ENCODE measurements at regions not wholly inside any gene's neighbourhood (a gene's known extent, or its start where the extent isn't known, plus 50 kb on each side); places are given as distances from the start of the nearest gene placed in this dataset.
"Not testable (repeated sequence)": the region's sequence is repeated elsewhere in the genome, so short reads cannot be mapped to it uniquely, and the experiment has no call there.

DNA sequence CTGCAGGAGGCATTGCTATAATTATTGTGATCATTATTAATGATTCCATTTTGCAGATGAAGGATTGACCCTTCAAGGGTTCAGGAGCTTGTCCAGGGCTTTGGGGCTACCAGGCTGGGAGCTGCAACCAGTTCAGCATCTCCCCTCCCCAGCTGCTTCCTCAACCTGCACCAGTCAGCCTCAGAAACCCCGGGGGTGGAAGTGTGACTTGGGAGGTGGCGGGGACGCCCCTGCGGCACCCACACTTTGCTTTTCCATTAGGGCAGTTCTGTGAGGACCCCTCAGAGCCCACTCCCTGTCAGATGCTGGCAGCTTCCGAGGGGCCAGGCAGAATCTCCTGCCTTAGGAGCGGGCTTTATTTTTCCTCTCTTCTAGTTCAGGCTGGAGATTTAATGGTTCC lies 85.6 kb downstream of the OLFM1 start:
- no peak for DNase-seq (ENCODE audit: low read depth in 2 of 3, low spot score in 2 of 3)

DNA sequence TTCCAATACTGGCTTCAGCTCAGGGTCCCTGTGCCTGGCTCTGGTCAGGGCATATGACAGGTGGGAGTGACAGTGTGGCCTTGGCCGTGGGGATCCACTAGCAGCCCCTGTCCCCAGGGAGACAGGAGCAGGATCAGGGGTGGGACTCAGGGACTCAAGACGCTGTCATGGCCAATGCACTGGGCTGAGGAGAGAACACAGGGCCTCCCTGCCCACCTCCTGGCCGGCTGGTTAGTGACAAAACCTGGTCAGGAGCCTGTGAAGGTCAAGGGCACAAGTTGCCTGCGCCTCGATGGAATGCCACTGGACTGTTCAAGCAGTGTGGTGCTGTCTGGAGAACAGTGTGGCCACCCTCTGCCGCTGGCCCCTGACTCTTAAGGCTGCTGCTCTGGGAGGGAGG lies 86.8 kb downstream of the OLFM1 start:
- no peak for DNase-seq (ENCODE audit: low read depth in 2 of 3, low spot score in 2 of 3)

DNA sequence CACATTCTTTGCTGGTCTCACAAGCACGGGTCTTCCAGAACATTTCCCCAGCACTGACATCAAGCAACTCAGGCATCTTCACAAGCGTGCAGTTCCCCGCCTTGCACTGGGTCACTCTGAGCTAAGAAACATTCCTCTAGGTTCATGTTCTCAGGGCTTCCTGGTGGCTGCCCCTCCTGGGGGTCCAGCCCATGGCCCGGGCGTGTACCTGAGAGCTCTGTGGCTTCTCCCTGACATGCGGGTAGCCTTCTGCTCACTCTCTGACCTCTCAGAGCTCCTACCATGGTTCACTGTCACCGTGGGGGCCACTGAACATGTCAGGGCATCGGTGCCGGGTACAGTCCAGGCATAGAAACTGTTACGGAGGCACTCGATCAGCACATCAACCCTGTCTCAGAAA lies 87.5 kb downstream of the OLFM1 start:
- DNase-seq (ENCODE audit: low read depth in 2 of 3, low spot score in 2 of 3): no peak

DNA sequence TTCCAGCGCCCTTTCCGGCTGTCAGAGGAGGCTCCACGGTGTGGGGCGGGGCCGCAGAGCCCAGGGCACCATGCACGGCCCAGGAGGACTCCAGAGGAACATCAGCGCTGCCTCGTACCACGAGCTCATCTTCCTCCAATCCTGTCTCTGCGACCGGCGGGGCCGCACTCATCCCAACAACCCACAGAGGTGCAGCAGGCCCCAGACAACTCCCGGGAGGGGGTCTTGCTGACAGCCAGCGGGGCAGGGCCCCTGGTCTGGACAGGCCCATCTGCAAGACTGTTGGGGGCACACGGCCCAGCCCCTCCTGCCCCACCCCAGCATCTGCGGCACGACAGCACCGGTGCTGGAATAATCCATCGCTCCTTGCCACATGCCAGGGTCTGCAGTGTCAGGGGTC lies 88.8 kb downstream of the OLFM1 start:
- no peak for DNase-seq (ENCODE audit: low read depth in 2 of 3, low spot score in 2 of 3)

DNA sequence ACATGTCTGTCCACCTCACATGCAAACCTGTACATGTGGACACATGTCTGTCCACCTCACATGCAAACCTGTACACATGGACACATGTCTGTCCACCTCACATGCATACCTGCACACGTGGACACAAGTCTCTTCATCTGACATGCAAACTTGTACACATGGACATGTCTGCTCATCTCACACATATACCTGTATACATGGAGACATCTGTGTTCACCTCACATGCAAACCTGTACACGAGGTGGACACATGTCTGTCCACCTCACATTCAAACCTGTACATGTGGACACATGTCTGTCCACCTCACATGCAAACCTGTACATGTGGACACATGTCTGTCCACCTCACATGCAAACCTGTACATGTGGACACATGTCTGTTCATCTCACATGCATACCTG lies 90.1 kb downstream of the OLFM1 start:
- DNase-seq (ENCODE audit: low read depth in 2 of 3, low spot score in 2 of 3): not testable (repeated sequence)

DNA sequence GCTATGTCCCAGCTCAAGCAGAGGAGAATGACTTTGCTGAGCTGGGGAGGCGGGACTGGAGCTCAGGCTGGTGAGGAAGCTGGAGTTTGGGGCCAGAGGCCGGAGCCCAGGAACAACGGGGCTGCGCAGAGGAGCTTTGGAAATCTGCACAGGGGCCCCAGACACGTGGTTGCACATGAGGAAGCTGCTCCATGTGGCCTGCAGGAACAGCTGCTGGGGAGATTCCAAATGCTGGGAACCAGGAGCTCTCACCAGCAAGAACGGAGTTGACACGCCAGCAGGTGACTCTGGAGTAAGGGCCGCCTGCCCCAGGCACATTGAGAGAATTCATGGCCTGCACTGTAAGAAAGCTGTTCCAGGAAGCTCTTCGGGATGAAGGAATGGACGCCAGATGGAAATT lies 91.0 kb downstream of the OLFM1 start:
- DNase-seq (ENCODE audit: low read depth in 2 of 3, low spot score in 2 of 3): no peak

DNA sequence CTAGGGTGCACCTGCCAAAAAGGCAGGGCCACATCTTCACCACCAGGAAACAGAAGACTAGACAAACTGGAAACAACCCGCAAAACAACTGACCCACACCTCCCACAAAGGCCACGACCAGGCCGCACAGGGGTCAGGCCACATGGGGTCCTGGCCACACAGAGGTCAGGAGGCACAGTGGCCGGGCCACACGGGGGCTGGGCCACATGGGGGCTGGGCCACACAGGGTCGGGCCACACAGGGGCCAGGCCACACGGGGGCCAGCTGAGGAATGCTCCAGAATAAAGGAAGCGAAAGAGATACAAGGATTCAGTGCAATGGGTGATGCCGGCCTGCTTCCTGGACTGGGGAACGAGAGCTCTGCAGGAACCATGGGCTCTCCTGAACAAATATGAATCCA lies 91.6 kb downstream of the OLFM1 start:
- DNase-seq (ENCODE audit: low read depth in 2 of 3, low spot score in 2 of 3): no peak

DNA sequence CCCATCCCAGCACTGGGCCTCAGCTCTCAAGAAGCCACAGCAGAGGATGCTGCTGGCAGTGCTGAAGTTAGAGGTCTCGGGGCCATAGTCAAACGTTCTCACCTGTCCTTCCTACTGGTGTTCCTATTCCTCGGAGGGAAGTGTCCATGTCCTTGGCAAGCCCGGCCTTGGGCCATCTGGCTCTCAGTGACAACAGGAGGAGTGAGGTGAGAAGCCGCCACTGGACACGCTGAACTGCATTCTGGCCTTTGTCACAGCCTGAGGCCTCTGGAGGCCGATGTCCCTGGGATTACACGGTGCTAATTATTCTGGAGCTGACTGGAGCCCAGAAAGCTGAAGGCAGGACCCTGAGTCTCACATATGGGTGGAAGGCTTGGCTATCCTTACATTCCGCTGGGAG lies 92.5 kb downstream of the OLFM1 start:
- no peak for DNase-seq (ENCODE audit: low read depth in 2 of 3, low spot score in 2 of 3)

DNA sequence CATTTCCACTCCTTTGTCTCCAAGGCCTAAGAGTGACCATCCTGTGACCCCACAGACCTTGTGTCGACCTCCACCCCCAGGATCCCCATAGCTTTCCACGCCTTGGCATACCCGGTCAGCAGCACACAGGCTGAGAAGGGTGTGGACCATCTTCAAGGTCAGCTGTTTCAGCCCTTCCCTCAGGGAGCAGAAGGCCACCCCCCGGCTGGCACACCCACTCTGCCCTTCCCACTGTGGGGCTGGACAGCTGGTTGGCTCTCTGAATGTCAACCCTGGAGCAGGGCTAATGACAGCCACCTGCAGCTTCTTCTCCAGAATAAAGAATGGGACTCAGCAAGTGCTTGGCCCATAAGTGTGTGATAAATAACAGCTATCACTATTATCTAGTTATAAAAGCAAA lies 93.1 kb downstream of the OLFM1 start:
- no peak for DNase-seq (ENCODE audit: low read depth in 2 of 3, low spot score in 2 of 3)

DNA sequence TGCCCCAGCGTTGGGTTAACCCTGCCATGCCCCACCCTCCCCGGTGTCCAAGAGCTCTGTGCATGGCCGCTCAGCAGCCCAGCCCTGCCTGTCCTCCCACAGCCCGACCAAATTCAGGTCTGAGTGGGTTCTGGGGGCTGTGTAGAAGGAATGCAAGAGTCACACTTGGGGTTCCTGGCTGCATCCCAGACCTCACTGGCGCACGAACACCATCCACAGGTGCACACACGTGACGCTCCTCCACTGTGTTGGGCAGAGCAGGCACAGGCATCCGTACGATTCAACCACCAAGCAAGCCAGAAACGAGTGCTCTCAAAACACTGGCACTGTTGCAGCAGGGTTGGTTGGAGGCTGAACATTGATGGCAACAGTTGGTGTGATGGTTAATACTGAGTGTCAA lies 93.9 kb downstream of the OLFM1 start:
- DNase-seq (ENCODE audit: low read depth in 2 of 3, low spot score in 2 of 3): no peak

DNA sequence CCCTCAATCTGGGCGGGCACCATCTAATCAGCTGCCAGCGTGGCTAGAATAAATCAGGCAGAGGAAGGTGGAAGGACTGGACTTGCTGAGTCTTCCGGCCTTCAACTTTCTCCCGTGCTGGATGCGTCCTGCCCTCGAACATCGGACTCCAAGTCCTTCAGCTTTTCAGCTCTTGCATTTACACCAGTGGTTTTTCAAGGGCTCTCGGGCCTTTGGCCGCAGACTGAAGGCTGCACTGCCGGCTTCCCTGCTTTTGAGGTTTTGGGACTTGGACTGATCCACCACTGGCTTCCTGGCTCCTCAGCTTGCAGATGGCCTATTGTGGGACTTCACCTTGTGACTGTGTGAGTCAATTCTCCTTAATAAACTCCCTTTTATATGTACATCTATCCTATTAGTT lies 94.4 kb downstream of the OLFM1 start:
- DNase-seq (ENCODE audit: low read depth in 2 of 3, low spot score in 2 of 3): not testable (repeated sequence)

DNA sequence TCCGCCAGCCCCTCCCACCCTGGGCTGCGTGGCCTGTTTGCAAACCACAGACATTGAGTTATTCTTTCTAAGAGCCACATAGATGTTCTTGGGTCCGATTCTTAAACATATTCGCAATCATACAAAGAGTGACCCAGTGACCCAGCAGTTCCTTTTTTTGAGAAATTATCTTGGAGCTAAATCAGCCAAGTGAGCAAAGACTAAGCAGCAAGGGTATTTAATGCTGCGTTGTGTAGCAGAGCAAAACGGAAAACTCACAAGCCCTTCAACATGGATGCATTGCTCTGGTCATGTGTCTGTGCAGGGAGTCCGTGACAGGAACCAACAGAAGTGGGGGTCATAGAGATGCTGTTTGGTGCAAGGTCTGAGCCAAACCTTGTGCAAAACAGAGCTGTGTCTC lies 95.6 kb downstream of the OLFM1 start:
- DNase-seq (ENCODE audit: low read depth in 2 of 3, low spot score in 2 of 3): no peak

DNA sequence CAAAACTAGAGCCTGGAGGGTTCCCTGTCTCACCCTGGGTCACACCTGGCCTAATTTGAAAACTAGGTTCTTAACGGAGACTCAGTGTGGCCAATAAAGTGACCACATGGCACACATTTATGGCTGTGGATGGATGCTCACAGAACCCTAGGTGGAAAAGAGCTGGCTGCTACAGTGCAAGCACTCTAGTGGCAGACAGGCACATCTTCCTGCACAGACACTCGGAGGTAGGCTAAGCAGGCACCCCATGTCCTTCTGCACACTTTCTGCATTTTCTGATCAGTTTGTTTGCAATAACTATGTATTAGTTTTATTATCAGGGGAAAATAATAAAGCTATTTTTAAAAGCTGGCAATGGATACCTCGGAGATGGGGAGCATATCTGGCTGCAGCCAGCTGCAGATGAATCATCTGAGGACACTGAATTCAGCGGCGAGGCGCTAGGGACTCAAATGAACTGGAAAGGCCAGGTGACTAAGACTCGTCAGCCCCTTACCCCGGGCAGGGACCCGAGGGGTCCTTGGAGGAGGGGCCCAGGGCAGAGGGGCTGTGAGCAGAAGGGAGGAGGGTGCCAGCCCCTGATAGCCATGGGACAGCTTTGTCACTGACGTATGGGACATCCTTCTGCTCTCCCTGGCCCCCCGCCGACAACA lies 96.2 kb downstream of the OLFM1 start:
- no peak for DNase-seq (ENCODE audit: low read depth in 2 of 3, low spot score in 2 of 3)

DNA sequence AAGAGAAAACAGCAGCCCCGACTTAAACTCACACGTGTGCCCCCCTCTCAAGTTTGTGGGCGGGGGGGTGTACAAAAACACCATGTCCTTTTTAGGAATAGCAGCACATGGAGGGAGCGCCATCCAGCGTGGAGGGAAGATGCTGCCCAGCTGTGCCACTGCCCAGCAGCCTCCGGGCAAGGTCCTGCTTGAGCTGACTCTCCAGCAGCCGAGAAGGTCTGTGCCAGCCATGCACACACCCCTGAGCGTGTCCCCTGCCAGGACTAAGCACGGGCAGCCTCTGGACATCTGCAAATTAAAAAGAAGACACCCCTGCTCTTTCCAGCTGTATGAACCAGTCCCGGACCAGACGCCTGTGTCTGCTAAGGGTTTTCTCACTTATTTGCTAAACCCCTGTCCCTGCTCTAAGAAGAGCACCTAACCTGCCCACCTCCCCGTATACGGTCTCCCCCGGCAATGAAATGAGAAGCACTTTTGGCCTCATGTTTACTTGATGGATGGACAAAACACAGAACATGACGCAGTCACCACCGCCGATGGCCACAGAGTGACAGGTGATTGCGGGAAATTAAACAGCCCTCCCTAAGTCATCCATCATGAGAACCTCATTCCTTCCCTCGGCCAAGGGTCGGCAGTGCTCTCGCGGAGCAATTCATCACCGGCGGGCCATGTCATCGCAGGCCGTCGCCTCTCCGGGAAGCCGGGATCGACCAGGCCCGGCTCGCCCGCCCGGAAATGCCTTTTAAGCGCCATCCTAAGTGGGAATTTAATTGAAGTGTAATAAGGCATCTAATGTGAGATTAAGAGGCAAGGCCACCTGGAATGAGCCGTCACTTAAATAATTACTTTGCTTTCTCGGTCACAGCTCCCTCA lies 96.9 kb downstream of the OLFM1 start:
- no peak for DNase-seq (ENCODE audit: low read depth in 2 of 3, low spot score in 2 of 3)

DNA sequence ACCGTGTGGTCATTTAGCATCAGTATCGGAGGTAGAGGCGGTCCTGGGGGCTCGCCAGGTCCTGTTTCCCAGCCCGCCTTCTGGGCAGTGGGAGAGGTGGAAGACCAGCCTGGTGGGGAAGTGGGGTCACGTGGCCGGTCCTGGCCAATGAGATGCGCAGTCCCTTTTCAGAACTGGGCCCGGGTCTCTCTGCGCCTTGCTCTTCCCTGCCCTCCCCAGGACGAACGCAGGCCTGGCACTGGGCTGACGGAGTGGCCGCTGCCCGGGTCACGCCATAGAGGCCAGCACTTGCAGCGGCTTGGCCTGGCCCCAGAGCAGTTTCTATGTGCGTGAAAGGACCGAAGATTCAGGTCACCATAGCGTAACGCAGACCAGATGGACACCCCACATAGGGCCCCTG lies 97.6 kb downstream of the OLFM1 start:
- DNase-seq (ENCODE audit: low read depth in 2 of 3, low spot score in 2 of 3): no peak

DNA sequence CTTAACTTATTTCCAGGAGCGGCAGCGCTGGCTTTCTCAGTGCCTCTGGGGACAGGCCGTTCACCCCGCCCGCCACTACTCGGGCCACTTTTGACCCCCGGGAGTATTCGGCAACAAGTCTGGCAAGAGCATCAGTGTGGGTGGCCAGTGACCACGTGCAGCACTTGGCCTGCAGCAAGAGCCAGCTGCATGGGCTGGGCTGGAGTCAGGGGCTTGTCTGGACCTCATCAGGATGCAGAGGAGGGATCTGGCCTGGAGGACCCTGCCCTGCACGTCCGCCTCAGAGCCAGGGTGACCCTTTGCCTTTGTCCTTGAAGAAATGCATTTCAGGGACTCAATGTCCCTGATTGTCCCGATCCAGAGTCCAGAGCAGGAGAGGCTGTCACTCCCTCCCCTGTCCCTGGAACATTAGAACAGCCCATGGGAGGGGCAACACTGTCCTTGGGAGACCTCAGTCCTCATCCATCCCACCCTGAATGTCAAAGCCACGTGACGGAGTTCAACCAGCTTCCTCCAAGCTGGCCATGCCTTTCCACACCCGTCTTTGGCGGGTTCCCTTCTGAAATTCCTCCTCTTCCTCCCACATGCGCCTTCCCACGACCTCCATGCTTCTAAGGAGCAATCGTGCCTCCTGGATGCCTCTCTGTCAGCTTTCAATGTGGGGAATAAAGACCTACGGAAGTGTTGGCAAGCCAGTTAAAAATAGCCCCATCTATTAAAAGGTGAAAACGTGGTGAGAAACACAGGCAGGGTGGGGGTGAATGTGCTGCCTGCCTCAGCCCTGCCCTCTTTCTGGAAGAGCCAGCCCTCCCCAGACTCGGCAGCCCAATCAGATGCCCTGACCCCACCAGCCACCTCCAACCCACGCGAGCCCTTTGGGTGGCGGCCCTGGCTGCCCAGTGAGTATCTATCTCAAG lies 99.0 kb downstream of the OLFM1 start:
- DNase-seq (ENCODE audit: low read depth in 2 of 3, low spot score in 2 of 3): no peak

DNA sequence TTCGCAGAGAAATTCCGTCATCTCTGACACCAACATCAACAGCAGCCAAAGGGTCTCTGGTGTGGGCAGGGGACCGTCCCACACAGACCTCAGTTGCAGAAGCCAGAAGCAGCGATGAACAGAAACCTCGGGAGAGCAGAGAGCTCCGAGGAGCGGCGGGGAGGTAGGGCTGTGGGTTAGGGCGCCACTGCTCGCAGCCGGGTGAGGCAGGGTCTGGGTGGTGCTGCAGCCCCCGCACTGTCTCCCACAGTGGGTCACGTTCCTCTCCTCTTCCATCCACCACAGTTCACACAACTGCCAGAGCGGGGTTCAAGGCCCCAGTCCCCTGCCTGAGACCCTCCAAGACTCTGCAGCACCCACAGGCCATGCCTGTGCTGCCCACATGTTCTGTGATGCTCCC lies 99.9 kb downstream of the OLFM1 start:
- DNase-seq (ENCODE audit: low read depth in 2 of 3, low spot score in 2 of 3): no peak

DNA sequence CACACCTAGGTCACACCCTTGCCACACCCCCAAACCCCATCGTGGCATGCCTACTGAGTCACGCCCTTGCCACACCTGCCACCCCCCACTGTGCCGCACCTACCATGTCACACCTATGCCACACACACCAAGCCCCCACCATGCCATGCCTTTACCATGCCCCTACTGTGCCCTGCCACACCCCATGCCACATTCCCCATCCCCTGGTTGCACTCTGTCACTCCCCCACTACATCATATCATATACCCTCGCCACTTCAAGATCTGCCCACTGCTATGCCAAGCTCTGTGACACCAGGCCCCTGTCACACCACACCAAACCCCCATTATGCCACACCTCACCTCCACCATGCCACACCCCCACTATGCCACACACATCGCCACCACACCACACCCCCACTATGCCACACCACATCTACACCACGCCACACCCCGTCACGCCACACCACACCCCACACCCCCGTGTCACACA lies 101.2 kb downstream of the OLFM1 start:
- DNase-seq (ENCODE audit: low read depth in 2 of 3, low spot score in 2 of 3): no peak

DNA sequence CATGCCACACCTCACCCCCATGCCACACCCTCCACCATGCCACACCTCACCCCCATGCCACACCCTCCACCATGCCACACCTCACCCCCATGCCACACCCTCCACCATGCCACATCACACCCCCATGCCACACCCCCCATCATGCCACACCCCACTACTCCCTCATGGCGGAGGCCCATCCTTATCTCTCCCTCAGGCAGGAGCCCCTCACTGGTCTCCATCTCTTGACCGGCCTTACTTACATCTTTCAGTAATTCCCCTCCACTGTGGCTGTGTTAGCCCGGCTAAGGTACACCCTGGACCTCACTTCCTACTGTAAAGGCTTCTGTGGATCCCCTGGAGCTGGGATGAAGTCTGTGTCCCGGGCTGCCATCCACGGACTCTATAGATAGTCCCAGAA lies 102.0 kb downstream of the OLFM1 start:
- DNase-seq (ENCODE audit: low read depth in 2 of 3, low spot score in 2 of 3): no peak

DNA sequence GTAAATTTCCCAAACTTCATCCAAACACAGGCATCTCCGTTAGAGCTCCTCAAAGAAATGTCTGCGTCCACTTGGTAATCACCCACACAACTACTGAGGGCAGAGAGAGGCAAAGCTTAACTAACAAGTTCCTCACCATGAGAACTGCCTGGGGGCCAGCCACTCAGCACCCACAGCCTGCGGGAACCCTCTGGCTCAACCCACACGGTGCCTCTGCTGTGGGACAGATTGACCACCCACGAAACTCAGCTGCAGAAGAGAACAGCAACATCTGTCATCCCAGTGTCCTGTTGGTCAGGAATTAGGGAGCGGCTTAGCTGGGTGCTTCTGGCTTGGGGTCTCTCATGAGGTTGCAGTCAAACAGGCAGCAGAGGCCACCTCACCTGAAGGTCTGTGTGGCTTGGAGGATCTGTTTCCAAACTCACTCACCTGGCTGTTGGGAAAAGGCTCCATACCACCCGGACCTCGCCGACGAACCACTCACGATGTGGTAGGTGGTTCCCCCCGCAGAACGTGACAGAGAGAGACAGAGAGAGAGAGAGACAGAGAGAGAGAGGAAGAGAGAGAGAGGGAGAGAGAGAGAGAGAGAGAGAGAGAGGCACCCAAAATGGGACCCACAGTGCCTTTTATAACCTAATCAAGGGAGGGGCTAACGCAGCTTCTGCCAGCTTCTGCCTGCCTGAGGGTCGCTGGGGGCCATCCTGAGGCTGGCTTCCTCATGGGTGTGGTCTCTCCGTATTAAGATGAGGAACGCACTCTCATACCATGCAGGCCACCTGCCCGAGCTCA lies 103.5 kb downstream of the OLFM1 start:
- DNase-seq (ENCODE audit: low read depth in 2 of 3, low spot score in 2 of 3): no peak
